ENCODE measurements at regions not wholly inside any gene's neighbourhood (a gene's known extent, or its start where the extent isn't known, plus 50 kb on each side); places are given as distances from the start of the nearest gene placed in this dataset.

- H3K9ac ChIP-seq (ENCODE audit: insufficient read depth in 1 of 2, low read depth in 2 of 2, low read length in 2 of 2), result no peak overlapping the region
- no peaks in the 10 kb centered on the region for H3K27me3 ChIP-seq (ENCODE audit: control insufficient read depth in 2 of 2, insufficient read depth in 2 of 2, low read length in 2 of 2)
- H3K36me3 ChIP-seq (ENCODE audit: control insufficient read depth, insufficient read depth, low read length), result no peaks in the 10 kb centered on the region
- no peak overlapping the region for H3K27ac ChIP-seq (ENCODE audit: extremely low read depth, low read depth, low read length)
- BruUV-seq (replicated peaks), result no TSS peak
- in situ Hi-C loops (cut with MboI), result no loop called here
- ATAC-seq (no peak), FAIRE-seq (no peak), DNase-seq (ENCODE audit: extremely low read depth in 1 of 4, low spot score in 3 of 4) (no peak)
- H3K79me2 ChIP-seq (ENCODE audit: control insufficient read depth, insufficient read depth, low read length), result no peaks in the 10 kb centered on the region
- TF ChIP-seq ZNF764 (CRISPR knock-in tag; IDR thresholded peaks at IDR 0.05; ENCODE audit: low read depth) (no peak), ARID4B (CRISPR knock-in tag; IDR thresholded peaks at IDR 0.05) (no peak), CUX1 (CRISPR knock-in tag; IDR thresholded peaks at IDR 0.05) (no peak), MYNN (IDR thresholded peaks at IDR 0.05) (no peak), MYNN (CRISPR knock-in tag; IDR thresholded peaks at IDR 0.05) (no peak), DPF2 (IDR thresholded peaks at IDR 0.05) (no peak), ZNF239 (CRISPR knock-in tag; IDR thresholded peaks at IDR 0.05) (no peak), ZBTB7A (IDR thresholded peaks at IDR 0.05; ENCODE audit: borderline replicate concordance, control insufficient read depth, low read depth, low read length) (no peak)
- 0% methylated on average over 2 of the region's 2 CpGs for WGBS (ENCODE audit: insufficient coverage, low coverage, missing lambda C conversion rate)
- POLR2A ChIA-PET, result no interaction called here
- H3K4me1 ChIP-seq (replicated peaks in 1 of 2; ENCODE audit: control insufficient read depth in 2 of 2, insufficient read depth in 2 of 2, low read length in 2 of 2), result no peaks in the 10 kb centered on the region
- H3K4me2 ChIP-seq (ENCODE audit: insufficient read depth, low read length), result no peak overlapping the region
- H3K9me3 ChIP-seq (replicated peaks; ENCODE audit: control insufficient read depth, insufficient read depth, low read depth, low read length), result no peaks in the 10 kb centered on the region
- no peaks in the 10 kb centered on the region for H4K20me1 ChIP-seq (replicated peaks; ENCODE audit: control insufficient read depth, insufficient read depth, low read length)
- intact Hi-C loops (cut with micrococcal nuclease), result no loop called here
- CTCF ChIA-PET (ENCODE audit: low intra/inter-chr PET ratio), result no interaction called here
- no peak overlapping the region for H3K4me3 ChIP-seq
- no peak overlapping the region for H2AFZ ChIP-seq (ENCODE audit: low read depth, low read length)
- no peaks in the 10 kb centered on the region for H3K9me1 ChIP-seq (ENCODE audit: control insufficient read depth, insufficient read depth, low read length)
Observed at GRCh38 chr12:16849473-16849872, 243.5 kb upstream of the LMO3 start.

Data from K562 (cell line).